ENCODE measurements at regions not wholly inside any gene's neighbourhood (a gene's known extent, or its start where the extent isn't known, plus 50 kb on each side); places are given as distances from the start of the nearest gene placed in this dataset.
"Not testable (repeated sequence)": the region's sequence is repeated elsewhere in the genome, so short reads cannot be mapped to it uniquely, and the experiment has no call there.

DNA sequence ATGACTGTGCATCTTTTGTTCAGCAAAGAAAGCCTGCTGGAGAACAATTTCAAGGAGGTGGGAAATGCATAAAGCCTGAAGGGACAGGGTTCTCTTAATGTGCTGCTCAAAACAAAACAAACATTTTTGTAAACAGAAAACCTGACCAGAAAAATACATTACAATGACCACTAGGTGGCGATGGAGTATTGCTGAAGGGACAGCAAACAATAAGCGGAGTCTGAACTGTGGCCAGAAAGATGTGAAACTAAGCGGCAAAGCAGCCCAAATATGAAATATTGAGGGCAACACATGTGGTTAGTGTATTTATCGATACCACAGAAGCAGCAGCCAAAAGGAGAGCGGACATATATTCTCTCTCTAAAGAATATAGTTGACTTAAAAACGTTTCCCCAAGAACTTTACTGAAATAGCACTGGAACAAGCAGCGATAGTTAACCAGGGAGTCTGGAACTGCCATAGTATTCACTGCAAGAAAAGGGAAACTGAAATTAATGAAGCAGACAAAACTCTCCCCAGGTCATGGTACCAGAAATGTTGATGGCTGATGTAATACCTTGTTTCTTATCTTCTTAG, 1814.2 kb upstream of the DEFB115 start:
- ATAC-seq; H3K27ac ChIP-seq (ENCODE audit: low read length); DNase-seq; H3K4me1 ChIP-seq (ENCODE audit: control insufficient read depth, insufficient read depth, low read length); intact Hi-C loops (cut with DNase I); H3K27me3 ChIP-seq (ENCODE audit: control insufficient read depth, insufficient read depth); H3K4me3 ChIP-seq (ENCODE audit: low read length); H3K9me3 ChIP-seq (ENCODE audit: control insufficient read depth, low read length): not testable (repeated sequence)
- 17% methylated on average over 7 of the region's 7 CpGs for WGBS

DNA sequence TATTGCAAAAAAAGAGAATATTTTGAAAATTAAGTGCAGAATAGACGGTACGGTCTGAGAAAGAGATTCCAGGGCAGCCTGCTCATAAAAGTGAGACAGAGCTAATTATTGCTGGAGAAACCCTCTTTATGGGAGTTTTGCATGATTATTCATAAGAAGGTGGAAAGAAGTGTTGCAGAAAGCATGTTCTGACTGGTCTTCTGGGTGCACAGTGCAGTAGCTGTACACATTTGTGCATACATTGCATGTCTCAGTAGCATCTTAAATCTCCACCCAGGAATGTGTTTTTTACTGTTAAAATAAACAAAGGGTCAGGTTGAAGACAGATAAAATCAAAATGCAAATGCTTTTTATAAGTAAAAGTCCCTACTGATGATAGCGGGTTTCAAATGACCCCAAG, 1813.6 kb upstream of the DEFB115 start:
- H3K27ac ChIP-seq (ENCODE audit: low read length): no peak overlapping the region
- intact Hi-C loops (cut with DNase I): no loop called here
- ATAC-seq (no peak), DNase-seq (no peak)
- no peaks in the 10 kb centered on the region for H3K27me3 ChIP-seq (ENCODE audit: control insufficient read depth, insufficient read depth)
- no peak overlapping the region for H3K4me3 ChIP-seq (ENCODE audit: low read length)
- 60% methylated on average over 3 of the region's 3 CpGs for WGBS
- H3K4me1 ChIP-seq (ENCODE audit: control insufficient read depth, insufficient read depth, low read length): no peaks in the 10 kb centered on the region
- H3K9me3 ChIP-seq (ENCODE audit: control insufficient read depth, low read length): no peaks in the 10 kb centered on the region

GRCh38 chr20:29445050-29445907, 1812.2 kb upstream of the DEFB115 start:
- H3K4me1 ChIP-seq (ENCODE audit: control insufficient read depth, insufficient read depth, low read length); H3K27me3 ChIP-seq (ENCODE audit: control insufficient read depth, insufficient read depth); H3K9me3 ChIP-seq (ENCODE audit: control insufficient read depth, low read length); H3K4me3 ChIP-seq (ENCODE audit: low read length); H3K27ac ChIP-seq (ENCODE audit: low read length): not testable (repeated sequence)
- DNase-seq (peak; percentile 70 to 88 (median 83)), ATAC-seq (peak; percentile 100)
- intact Hi-C loops (cut with DNase I): loop anchor here in 1 of 4 donors (5.0 kb wide), 1 partner anchor 92 kb away; no protein-coding TSS in a partner anchor
- WGBS: 18% methylated on average over 28 of the region's 28 CpGs

GRCh38 chr20:29447517-29448484, 1809.7 kb upstream of the DEFB115 start:
- H3K27ac ChIP-seq (ENCODE audit: low read length); ATAC-seq; H3K4me3 ChIP-seq (ENCODE audit: low read length); H3K4me1 ChIP-seq (ENCODE audit: control insufficient read depth, insufficient read depth, low read length); H3K9me3 ChIP-seq (ENCODE audit: control insufficient read depth, low read length); H3K27me3 ChIP-seq (ENCODE audit: control insufficient read depth, insufficient read depth): not testable (repeated sequence)
- 41% methylated on average over 52 of the region's 52 CpGs for WGBS
- intact Hi-C loops (cut with DNase I): loop anchor here in 1 of 4 donors (5.0 kb wide), 1 partner anchor 90 kb away; no protein-coding TSS in a partner anchor
- DNase-seq: peak in 1 of 3 donors; percentile 33

GRCh38 chr20:29448806-29449470, 1808.5 kb upstream of the DEFB115 start:
- Histone ChIP-seq H3K4me1 (ENCODE audit: control insufficient read depth, insufficient read depth, low read length) (no peaks in the 10 kb centered on the region), H3K27ac (ENCODE audit: low read length) (no peak overlapping the region), H3K4me3 (ENCODE audit: low read length) (no peak overlapping the region), H3K27me3 (ENCODE audit: control insufficient read depth, insufficient read depth) (no peaks in the 10 kb centered on the region), H3K9me3 (ENCODE audit: control insufficient read depth, low read length) (no peaks in the 10 kb centered on the region)
- intact Hi-C loops (cut with DNase I): loop anchor here in 1 of 4 donors (5.0 kb wide), 1 partner anchor 88 kb away; no protein-coding TSS in a partner anchor
- ATAC-seq: no peak
- DNase-seq: peak in 2 of 3 donors; percentile 31 to 46
- WGBS: 72% methylated on average over 23 of the region's 23 CpGs

DNA sequence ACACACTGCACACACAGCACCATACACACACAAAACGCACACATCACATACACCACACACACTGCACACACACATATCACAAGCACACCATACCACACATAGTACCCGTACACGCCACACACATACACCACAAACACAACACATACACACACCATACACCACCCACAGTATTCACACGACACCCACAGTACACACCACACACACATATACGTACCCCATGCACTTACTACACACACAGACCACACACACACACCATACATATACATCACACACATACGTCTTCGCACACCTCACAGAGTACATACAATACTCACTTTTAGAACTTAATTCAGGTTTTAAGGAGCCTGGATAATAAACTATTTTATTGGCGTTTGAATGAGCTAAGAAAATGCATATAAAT, 1805.3 kb upstream of the DEFB115 start:
- Histone ChIP-seq H3K4me3 (ENCODE audit: low read length) (no peak overlapping the region), H3K4me1 (ENCODE audit: control insufficient read depth, insufficient read depth, low read length) (no peaks in the 10 kb centered on the region), H3K27me3 (ENCODE audit: control insufficient read depth, insufficient read depth) (no peaks in the 10 kb centered on the region), H3K9me3 (ENCODE audit: control insufficient read depth, low read length) (no peaks in the 10 kb centered on the region), H3K27ac (ENCODE audit: low read length) (no peak overlapping the region)
- ATAC-seq (peak in 1 of 2 donors; percentile 50), DNase-seq (no peak)
- intact Hi-C loops (cut with DNase I): no loop called here
- 63% methylated on average over 8 of the region's 8 CpGs for WGBS

DNA sequence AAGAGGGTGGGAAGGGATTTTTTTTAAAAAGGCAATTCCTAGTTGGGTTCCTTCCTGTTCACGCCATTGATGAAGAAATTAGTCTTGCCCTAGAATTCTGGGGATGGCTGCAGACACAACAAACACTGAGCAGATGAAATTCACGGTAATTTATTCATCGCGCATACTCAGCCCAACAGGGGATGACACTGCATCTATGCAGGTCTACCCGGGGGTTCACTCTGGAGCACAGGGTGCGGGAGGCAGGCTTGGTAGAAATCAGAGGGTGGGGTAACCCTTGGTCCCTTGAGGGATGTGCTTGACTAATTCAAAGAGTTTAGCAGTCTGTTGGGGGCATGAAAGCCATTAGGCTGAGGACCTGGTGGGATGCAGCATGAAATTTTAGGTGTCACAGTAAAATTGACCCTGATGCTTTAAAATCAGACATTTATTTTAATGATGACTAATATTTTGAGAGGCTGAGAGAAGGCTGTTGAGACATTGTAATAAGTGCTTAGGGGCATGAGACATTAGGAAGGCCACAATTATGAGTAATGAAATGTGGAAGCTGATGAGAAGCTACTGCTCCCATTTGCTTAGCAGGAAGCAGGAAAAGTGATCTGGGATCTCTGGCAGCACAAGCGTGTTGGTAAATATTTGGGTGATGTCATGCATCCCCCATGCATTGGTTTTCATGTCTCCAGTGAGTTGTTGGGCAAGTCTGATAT, 1800.3 kb upstream of the DEFB115 start:
- H3K4me3 ChIP-seq (ENCODE audit: low read length); H3K9me3 ChIP-seq (ENCODE audit: control insufficient read depth, low read length); H3K4me1 ChIP-seq (ENCODE audit: control insufficient read depth, insufficient read depth, low read length); H3K27me3 ChIP-seq (ENCODE audit: control insufficient read depth, insufficient read depth); H3K27ac ChIP-seq (ENCODE audit: low read length); DNase-seq; intact Hi-C loops (cut with DNase I): not testable (repeated sequence)
- 43% methylated on average over 7 of the region's 7 CpGs for WGBS
- ATAC-seq: peak in 1 of 2 donors; percentile 52

DNA sequence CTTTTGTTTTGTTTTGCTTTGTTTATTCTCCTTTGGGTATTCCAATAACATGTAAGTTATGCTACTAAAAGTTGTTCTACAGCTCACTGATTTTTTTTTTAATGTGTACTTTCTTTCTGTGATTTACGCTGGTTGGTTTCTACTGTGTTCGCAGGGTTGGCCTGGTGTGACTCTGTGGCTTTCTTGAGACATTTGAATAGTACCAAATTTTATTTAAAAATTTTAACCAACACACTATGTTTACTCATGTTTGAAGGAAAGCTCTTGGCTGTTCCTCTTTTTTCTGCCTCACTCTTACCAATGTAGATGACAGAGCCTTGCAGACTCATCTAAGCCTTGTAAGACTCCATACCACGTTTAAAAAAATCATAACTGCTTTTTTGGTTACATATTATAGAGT, 1784.9 kb upstream of the DEFB115 start:
- WGBS: 49% methylated on average over 3 of the region's 3 CpGs
- no peak for ATAC-seq
- Histone ChIP-seq H3K9me3 (ENCODE audit: control insufficient read depth, low read length) (no peaks in the 10 kb centered on the region), H3K4me3 (ENCODE audit: low read length) (no peak overlapping the region), H3K27me3 (ENCODE audit: control insufficient read depth, insufficient read depth) (no peaks in the 10 kb centered on the region), H3K4me1 (ENCODE audit: control insufficient read depth, insufficient read depth, low read length) (no peaks in the 10 kb centered on the region), H3K27ac (ENCODE audit: low read length) (no peak overlapping the region)
- no peak for DNase-seq
- intact Hi-C loops (cut with DNase I): no loop called here

DNA sequence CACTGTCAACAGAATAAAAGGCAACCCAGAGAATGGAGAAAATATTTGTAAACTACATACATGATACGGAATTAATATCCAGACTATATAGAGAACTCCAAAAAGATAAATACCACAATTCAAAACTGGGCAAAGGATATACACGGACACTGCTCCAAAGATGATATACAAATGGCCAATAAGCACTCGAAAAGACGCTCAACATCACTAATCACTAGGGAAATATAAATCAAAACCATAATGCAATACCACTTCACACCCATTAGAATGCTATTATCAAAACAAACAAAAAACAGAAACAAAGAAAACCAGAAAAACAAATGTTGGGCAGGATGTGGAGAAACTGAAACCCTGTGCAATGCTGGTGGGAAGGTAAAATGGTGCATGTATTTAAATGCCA, 1764.6 kb upstream of the DEFB115 start:
- H3K4me1 ChIP-seq (ENCODE audit: control insufficient read depth, insufficient read depth, low read length); H3K27ac ChIP-seq (ENCODE audit: low read length); H3K9me3 ChIP-seq (ENCODE audit: control insufficient read depth, low read length); ATAC-seq; H3K27me3 ChIP-seq (ENCODE audit: control insufficient read depth, insufficient read depth); intact Hi-C loops (cut with DNase I); H3K4me3 ChIP-seq (ENCODE audit: low read length); DNase-seq: not testable (repeated sequence)
- WGBS: 77% methylated on average over 4 of the region's 4 CpGs

GRCh38 chr20:29496767-29497166, 1760.7 kb upstream of the DEFB115 start:
- H3K9me3 ChIP-seq (ENCODE audit: control insufficient read depth, low read length); ATAC-seq; H3K27ac ChIP-seq (ENCODE audit: low read length); intact Hi-C loops (cut with DNase I); H3K4me3 ChIP-seq (ENCODE audit: low read length); H3K27me3 ChIP-seq (ENCODE audit: control insufficient read depth, insufficient read depth); H3K4me1 ChIP-seq (ENCODE audit: control insufficient read depth, insufficient read depth, low read length): not testable (repeated sequence)
- peak in 2 of 3 donors; percentile 41 to 42 for DNase-seq
- 37% methylated on average over 24 of the region's 27 CpGs for WGBS
